K562 (cell line): ENCODE measurements at regions not wholly inside any gene's neighbourhood (a gene's known extent, or its start where the extent isn't known, plus 50 kb on each side); places are given as distances from the start of the nearest gene placed in this dataset.

Experiments used
- ATAC-seq: fragments of 200-7000 bp; cut with Tn5 transposase; 3 replicates; pipeline ENCODE4 v1.9.1; 2020; ENCODE audit warnings: moderate library complexity
- BruUV-seq: library from RNA; stranded (reverse); fragments of 400-500 nt; replicated peaks from 2 replicates; lab custom pipeline; 2021; lab: Mats Ljungman, UMichigan
- CTCF ChIA-PET: fragments of 300-600 bp; formaldehyde crosslinking; extraction: SDS; loops from one replicate; lab custom pipeline; 2021; ENCODE audit warnings: low intra/inter-chr PET ratio; lab: Yijun Ruan, JAX
- POLR2A ChIA-PET: fragments of 300-600, 350-650 bp; sonication (Branson Sonifier 250); formaldehyde crosslinking; extraction: SDS; loops from one replicate; lab custom pipeline; 2021; ENCODE audit warnings: antibody characterized with exemption, inconsistent platforms; lab: Yijun Ruan, JAX
- DNase-seq, 4 experiments: peaks; one replicate each; pipeline versions ENCODE4 v3.0.0 to v3.0.0-alpha.2; 2011 to 2018; ENCODE audit warnings: low spot score in 3 of 4, mixed read lengths in 3 of 4; ENCODE audit errors: extremely low read depth in 1 of 4
- FAIRE-seq: peaks from 2 replicates; lab custom pipeline; 2011; peaks lifted over from hg19 to GRCh38; lab: Jason Lieb, UNC
- H2AFZ ChIP-seq: 2 replicates; pipeline ENCODE4 v1.6.0; 2011; ENCODE audit warnings: low read depth, low read length, control low read depth, inconsistent platforms
- H3K27ac ChIP-seq: fragments of 200-600 bp; 3 replicates; pipeline ENCODE4 v1.8.0; 2011; ENCODE audit warnings: low read depth, mild to moderate bottlenecking, control low read depth, inconsistent platforms, low read length, moderate library complexity, mixed read lengths; ENCODE audit errors: extremely low read depth
- H3K27me3 ChIP-seq, 2 experiments: fragments of 300-600 bp in 1 of 2; 2 replicates in 1 of 2; 3 replicates in 1 of 2; pipeline versions ENCODE4 v1.6.0 to v1.8.0; 2011; ENCODE audit warnings: inconsistent platforms in 2 of 2, low read length in 2 of 2, mild to moderate bottlenecking in 1 of 2, mixed read lengths in 1 of 2, moderate library complexity in 1 of 2; ENCODE audit not compliant: control insufficient read depth in 2 of 2, insufficient read depth in 2 of 2
- H3K36me3 ChIP-seq: fragments of 300-600 bp; 3 replicates; pipeline ENCODE4 v1.8.0; 2011; ENCODE audit warnings: mild to moderate bottlenecking, low read length, inconsistent platforms; ENCODE audit not compliant: control insufficient read depth, insufficient read depth
- H3K4me1 ChIP-seq, 2 experiments: fragments of 200-600 bp in 1 of 2; replicated peaks in 1 of 2; 2 replicates in 1 of 2; 3 replicates in 1 of 2; pipeline versions ENCODE4 v1.5.1 to v1.8.0; 2011; ENCODE audit warnings: inconsistent platforms in 2 of 2, low read length in 2 of 2, mild to moderate bottlenecking in 1 of 2, mixed read lengths in 1 of 2, moderate library complexity in 1 of 2; ENCODE audit not compliant: control insufficient read depth in 2 of 2, insufficient read depth in 2 of 2
- H3K4me2 ChIP-seq: 2 replicates; pipeline ENCODE4 v1.6.1; 2011; ENCODE audit warnings: low read length, control low read depth, inconsistent platforms, mixed read lengths; ENCODE audit not compliant: insufficient read depth
- H3K4me3 ChIP-seq: fragments of 200-600 bp; sonication (generic), shearing (Covaris generic); 2 replicates; pipeline ENCODE4 v1.5.1; 2016; ENCODE audit warnings: control low read depth, inconsistent platforms
- H3K79me2 ChIP-seq: fragments of 200-600 bp; 3 replicates; pipeline ENCODE4 v1.8.0; 2011; ENCODE audit warnings: low read length, inconsistent platforms; ENCODE audit not compliant: control insufficient read depth, insufficient read depth
- H3K9ac ChIP-seq, 2 experiments: 2 replicates each; pipeline versions ENCODE4 v1.6.0 to v1.6.1; 2011; ENCODE audit warnings: low read depth in 2 of 2, low read length in 2 of 2, control low read depth in 1 of 2, inconsistent platforms in 1 of 2, mild to moderate bottlenecking in 1 of 2, mixed read lengths in 1 of 2; ENCODE audit not compliant: insufficient read depth in 1 of 2
- H3K9me1 ChIP-seq: one replicate; pipeline ENCODE4 v1.6.0; 2011; ENCODE audit warnings: inconsistent platforms, mild to moderate bottlenecking, low read length, moderate library complexity; ENCODE audit not compliant: control insufficient read depth, insufficient read depth
- H3K9me3 ChIP-seq: replicated peaks from 2 replicates; pipeline ENCODE4 v1.5.1; 2011; ENCODE audit warnings: low read depth, low read length, inconsistent platforms; ENCODE audit not compliant: control insufficient read depth, insufficient read depth
- H4K20me1 ChIP-seq: replicated peaks from 2 replicates; pipeline ENCODE4 v1.6.1; 2011; ENCODE audit warnings: low read length, inconsistent platforms, mixed read lengths; ENCODE audit not compliant: control insufficient read depth, insufficient read depth
- BRF1 ChIP-seq: IDR thresholded peaks from 3 replicates; pipeline ENCODE4 v1.6.1; 2011; ENCODE audit warnings: borderline replicate concordance, mild to moderate bottlenecking; ENCODE audit not compliant: insufficient read length; ENCODE audit errors: extremely low read depth
- HDAC3 ChIP-seq: fragments of 450-650 bp; IDR thresholded peaks from 2 replicates; pipeline ENCODE4 v1.6.1; 2018; ENCODE audit warnings: borderline replicate concordance, mild to moderate bottlenecking, moderate library complexity; ENCODE audit not compliant: partially characterized antibody
- HDGF ChIP-seq: fragments of 450-650 bp; IDR thresholded peaks from 2 replicates; pipeline ENCODE4 v1.6.1; 2016
- HNRNPLL ChIP-seq: fragments of 200-400 bp; formaldehyde crosslinking; IDR thresholded peaks from 2 replicates; pipeline ENCODE4 v1.6.1; 2017; ENCODE audit warnings: low read length, low read depth, mild to moderate bottlenecking; ENCODE audit not compliant: poor library complexity, severe bottlenecking
- MCM3 ChIP-seq: fragments of 450-650 bp; IDR thresholded peaks from 2 replicates; pipeline ENCODE4 v1.6.1; 2016
- NR3C1 ChIP-seq: sonication (generic); formaldehyde crosslinking; IDR thresholded peaks from 2 replicates; pipeline ENCODE4 v1.8.1; 2022; ENCODE audit warnings: missing genetic modification reagents
- PRMT5 ChIP-seq: sonication (generic); formaldehyde crosslinking; IDR thresholded peaks from 2 replicates; pipeline ENCODE4 v1.5.0; 2020; ENCODE audit warnings: missing genetic modification reagents
- PURB ChIP-seq: sonication (generic); formaldehyde crosslinking; IDR thresholded peaks from 2 replicates; pipeline ENCODE4 v1.9.0; 2021; ENCODE audit warnings: low read depth, mild to moderate bottlenecking, missing genetic modification reagents
- RAD21 ChIP-seq, 2 experiments: fragments of 250-450 bp in 1 of 2; fragments of 450-650 bp in 1 of 2; sonication (Bioruptor Pico) in 1 of 2; formaldehyde crosslinking in 1 of 2; IDR thresholded peaks in 1 of 2; conservative IDR thresholded peaks in 1 of 2; 2 replicates each; pipeline versions ENCODE4 v1.4.0 to v1.8.0; 2020 to 2022; ENCODE audit warnings: mild to moderate bottlenecking in 2 of 2, moderate library complexity in 1 of 2
- SMAD1 ChIP-seq: fragments of 150-350 bp; IDR thresholded peaks from 2 replicates; pipeline ENCODE4 v1.6.1; 2014; ENCODE audit warnings: low read length, low read depth; ENCODE audit not compliant: partially characterized antibody
- SMARCA4 ChIP-seq: fragments of 450-650 bp; IDR thresholded peaks from 2 replicates; pipeline ENCODE4 v1.6.1; 2016
- TAF9B ChIP-seq: fragments of 450-650 bp; IDR thresholded peaks from 2 replicates; pipeline ENCODE4 v1.6.1; 2018; ENCODE audit warnings: mild to moderate bottlenecking; ENCODE audit not compliant: partially characterized antibody
- ZNF212 ChIP-seq: fragments of 450-650 bp; formaldehyde crosslinking; IDR thresholded peaks from 2 replicates; pipeline ENCODE4 v1.4.0; 2020; ENCODE audit warnings: mild to moderate bottlenecking
- WGBS: fragments of 100-300 bp; shearing (Covaris generic); methylation state at CpG from one replicate; pipeline ENCODE4 v1.1.6; 2016; ENCODE audit warnings: low coverage, mixed read lengths; ENCODE audit not compliant: insufficient coverage; ENCODE audit errors: missing lambda C conversion rate; 5-methylcytosine and 5-hydroxymethylcytosine counted together
- in situ Hi-C: fragments of 300-500 bp; cut with MboI; formaldehyde crosslinking; loops from 4 replicates; pipeline ENCODE4 v1.15.0; 2018; ENCODE audit warnings: inconsistent platforms, mixed read lengths
- intact Hi-C: fragments of 100-400 bp; cut with micrococcal nuclease; formaldehyde crosslinking; loops from 2 replicates; pipeline ENCODE4 v1.14.2; 2022
- TF ChIP-seq, protein P1 (sequence below): fragments of 250-450 bp; sonication (Bioruptor Pico); IDR thresholded peaks from 2 replicates; pipeline ENCODE4 v1.4.0; 2020
- TF ChIP-seq, protein P2 (sequence below): fragments of 250-450 bp; sonication (Bioruptor Pico); IDR thresholded peaks from 2 replicates; pipeline ENCODE4 v1.5.0; 2021
- TF ChIP-seq, protein P3 (sequence below): fragments of 250-450 bp; sonication (Bioruptor Pico); IDR thresholded peaks from 2 replicates; pipeline ENCODE4 v1.5.0; 2021; ENCODE audit warnings: mild to moderate bottlenecking, borderline replicate concordance
- TF ChIP-seq, protein P4 (sequence below): fragments of 250-450 bp; sonication (Bioruptor Pico); IDR thresholded peaks from 2 replicates; pipeline ENCODE4 v1.4.0; 2020; ENCODE audit warnings: mild to moderate bottlenecking

DNA sequence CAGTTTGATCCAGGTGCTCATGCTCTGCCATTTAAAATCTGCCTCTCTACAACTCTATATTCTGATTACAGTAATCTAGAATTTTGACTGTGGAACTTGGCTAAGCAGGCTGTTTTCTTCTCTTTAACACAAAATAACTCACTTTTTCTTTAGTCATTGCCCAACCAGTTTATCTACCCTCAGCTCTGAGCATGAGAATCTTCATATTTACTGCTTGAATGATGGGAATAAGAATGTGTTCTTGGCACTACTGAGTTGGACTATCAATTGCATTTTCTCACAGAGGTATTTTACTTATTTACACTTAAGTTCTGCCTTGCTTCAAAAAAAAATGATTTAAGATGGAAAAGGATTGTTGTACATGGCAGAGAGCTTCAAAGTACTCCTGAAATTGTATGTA, 301.1 kb downstream of the CCDC85A start (continued):
- no peak for TF ChIP-seq ZNF212 (CRISPR knock-in tag)
- TF ChIP-seq, protein P1, sequence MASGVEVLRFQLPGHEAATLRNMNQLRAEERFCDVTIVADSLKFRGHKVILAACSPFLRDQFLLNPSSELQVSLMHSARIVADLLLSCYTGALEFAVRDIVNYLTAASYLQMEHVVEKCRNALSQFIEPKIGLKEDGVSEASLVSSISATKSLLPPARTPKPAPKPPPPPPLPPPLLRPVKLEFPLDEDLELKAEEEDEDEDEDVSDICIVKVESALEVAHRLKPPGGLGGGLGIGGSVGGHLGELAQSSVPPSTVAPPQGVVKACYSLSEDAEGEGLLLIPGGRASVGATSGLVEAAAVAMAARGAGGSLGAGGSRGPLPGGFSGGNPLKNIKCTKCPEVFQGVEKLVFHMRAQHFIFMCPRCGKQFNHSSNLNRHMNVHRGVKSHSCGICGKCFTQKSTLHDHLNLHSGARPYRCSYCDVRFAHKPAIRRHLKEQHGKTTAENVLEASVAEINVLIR (CRISPR knock-in tag), result no peak

DNA sequence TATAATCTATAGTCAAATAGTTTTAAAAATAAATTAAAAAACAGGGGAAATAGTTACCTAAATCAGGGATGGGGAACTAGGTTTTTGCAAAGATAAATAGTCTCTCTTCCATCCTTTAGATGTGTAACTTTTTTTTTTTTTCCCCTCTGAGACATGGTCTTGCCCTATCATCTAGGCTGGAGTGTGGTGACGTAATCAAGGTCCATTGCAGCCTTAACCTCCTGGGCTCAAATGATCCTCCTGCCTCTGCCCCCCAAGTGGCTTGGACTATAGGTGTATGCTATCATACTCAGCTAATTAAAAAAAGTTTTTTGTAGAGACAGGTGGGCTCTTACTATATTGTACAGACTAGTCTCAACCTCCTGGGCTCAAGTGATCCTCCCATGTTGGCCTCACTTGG, 316.5 kb downstream of the CCDC85A start:
- no peaks in the 10 kb centered on the region; the same call in 1 of the 2 replicates for H3K9me3 ChIP-seq
- H3K9ac ChIP-seq, result no peak overlapping the region
- no TSS peak for BruUV-seq
- H3K9me1 ChIP-seq, result no peaks in the 10 kb centered on the region
- intact Hi-C loops, result no loop called here
- no peak overlapping the region for H3K4me2 ChIP-seq
- H3K4me3 ChIP-seq, result no peak overlapping the region
- ChIA-PET POLR2A (no interaction called here), CTCF (no interaction called here)
- FAIRE-seq, result no peak
- no peaks in the 10 kb centered on the region for H3K79me2 ChIP-seq
- WGBS, result 11% methylated on average over 1 of the region's 1 CpG
- H2AFZ ChIP-seq, result no peak overlapping the region
- H3K4me1 ChIP-seq, result no peaks in the 10 kb centered on the region
- no peak for ATAC-seq
- H4K20me1 ChIP-seq, result no peaks in the 10 kb centered on the region
- in situ Hi-C loops, result no loop called here
- H3K36me3 ChIP-seq, result no peaks in the 10 kb centered on the region
- H3K27me3 ChIP-seq, result no peaks in the 10 kb centered on the region
- no peak overlapping the region for H3K27ac ChIP-seq
- no peak for DNase-seq
- no peak for TF ChIP-seq MCM3
- no peak for TF ChIP-seq TAF9B
- TF ChIP-seq PRMT5 (CRISPR knock-in tag), result no peak
- TF ChIP-seq, protein P2, sequence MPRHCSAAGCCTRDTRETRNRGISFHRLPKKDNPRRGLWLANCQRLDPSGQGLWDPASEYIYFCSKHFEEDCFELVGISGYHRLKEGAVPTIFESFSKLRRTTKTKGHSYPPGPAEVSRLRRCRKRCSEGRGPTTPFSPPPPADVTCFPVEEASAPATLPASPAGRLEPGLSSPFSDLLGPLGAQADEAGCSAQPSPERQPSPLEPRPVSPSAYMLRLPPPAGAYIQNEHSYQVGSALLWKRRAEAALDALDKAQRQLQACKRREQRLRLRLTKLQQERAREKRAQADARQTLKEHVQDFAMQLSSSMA (CRISPR knock-in tag), result no peak
- TF ChIP-seq SMAD1, result no peak
- TF ChIP-seq PURB (CRISPR knock-in tag), result no peak
- TF ChIP-seq SMARCA4, result no peak
- TF ChIP-seq HDGF, result no peak
- no peak for TF ChIP-seq BRF1
- no peak for TF ChIP-seq HNRNPLL
- TF ChIP-seq, protein P3, sequence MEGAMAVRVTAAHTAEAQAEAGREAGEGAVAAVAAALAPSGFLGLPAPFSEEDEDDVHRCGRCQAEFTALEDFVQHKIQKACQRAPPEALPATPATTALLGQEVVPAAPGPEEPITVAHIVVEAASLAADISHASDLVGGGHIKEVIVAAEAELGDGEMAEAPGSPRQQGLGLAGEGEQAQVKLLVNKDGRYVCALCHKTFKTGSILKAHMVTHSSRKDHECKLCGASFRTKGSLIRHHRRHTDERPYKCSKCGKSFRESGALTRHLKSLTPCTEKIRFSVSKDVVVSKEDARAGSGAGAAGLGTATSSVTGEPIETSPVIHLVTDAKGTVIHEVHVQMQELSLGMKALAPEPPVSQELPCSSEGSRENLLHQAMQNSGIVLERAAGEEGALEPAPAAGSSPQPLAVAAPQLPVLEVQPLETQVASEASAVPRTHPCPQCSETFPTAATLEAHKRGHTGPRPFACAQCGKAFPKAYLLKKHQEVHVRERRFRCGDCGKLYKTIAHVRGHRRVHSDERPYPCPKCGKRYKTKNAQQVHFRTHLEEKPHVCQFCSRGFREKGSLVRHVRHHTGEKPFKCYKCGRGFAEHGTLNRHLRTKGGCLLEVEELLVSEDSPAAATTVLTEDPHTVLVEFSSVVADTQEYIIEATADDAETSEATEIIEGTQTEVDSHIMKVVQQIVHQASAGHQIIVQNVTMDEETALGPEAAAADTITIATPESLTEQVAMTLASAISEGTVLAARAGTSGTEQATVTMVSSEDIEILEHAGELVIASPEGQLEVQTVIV (CRISPR knock-in tag), result no peak
- no peak for TF ChIP-seq HDAC3
- TF ChIP-seq, protein P4, sequence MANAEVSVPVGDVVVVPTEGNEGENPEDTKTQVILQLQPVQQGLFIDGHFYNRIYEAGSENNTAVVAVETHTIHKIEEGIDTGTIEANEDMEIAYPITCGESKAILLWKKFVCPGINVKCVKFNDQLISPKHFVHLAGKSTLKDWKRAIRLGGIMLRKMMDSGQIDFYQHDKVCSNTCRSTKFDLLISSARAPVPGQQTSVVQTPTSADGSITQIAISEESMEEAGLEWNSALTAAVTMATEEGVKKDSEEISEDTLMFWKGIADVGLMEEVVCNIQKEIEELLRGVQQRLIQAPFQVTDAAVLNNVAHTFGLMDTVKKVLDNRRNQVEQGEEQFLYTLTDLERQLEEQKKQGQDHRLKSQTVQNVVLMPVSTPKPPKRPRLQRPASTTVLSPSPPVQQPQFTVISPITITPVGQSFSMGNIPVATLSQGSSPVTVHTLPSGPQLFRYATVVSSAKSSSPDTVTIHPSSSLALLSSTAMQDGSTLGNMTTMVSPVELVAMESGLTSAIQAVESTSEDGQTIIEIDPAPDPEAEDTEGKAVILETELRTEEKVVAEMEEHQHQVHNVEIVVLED (CRISPR knock-in tag), result no peak
- no peak for TF ChIP-seq NR3C1 (CRISPR knock-in tag)
- TF ChIP-seq RAD21 (CRISPR knock-in tag; conservative IDR thresholded peaks at IDR 0.05 in 1 of 2, IDR thresholded peaks at IDR 0.05 in 1 of 2), result no peak
